GM12801 (cell line): ENCODE measurements at regions not wholly inside any gene's neighbourhood (a gene's known extent, or its start where the extent isn't known, plus 50 kb on each side); places are given as distances from the start of the nearest gene placed in this dataset.

Source experiments
- TF ChIP-seq, protein P1 (sequence below): IDR thresholded peaks from one replicate; pipeline ENCODE4 v1.5.1; 2011; ENCODE audit warnings: control low read depth; ENCODE audit not compliant: insufficient read length; ENCODE audit errors: extremely low read depth

DNA sequence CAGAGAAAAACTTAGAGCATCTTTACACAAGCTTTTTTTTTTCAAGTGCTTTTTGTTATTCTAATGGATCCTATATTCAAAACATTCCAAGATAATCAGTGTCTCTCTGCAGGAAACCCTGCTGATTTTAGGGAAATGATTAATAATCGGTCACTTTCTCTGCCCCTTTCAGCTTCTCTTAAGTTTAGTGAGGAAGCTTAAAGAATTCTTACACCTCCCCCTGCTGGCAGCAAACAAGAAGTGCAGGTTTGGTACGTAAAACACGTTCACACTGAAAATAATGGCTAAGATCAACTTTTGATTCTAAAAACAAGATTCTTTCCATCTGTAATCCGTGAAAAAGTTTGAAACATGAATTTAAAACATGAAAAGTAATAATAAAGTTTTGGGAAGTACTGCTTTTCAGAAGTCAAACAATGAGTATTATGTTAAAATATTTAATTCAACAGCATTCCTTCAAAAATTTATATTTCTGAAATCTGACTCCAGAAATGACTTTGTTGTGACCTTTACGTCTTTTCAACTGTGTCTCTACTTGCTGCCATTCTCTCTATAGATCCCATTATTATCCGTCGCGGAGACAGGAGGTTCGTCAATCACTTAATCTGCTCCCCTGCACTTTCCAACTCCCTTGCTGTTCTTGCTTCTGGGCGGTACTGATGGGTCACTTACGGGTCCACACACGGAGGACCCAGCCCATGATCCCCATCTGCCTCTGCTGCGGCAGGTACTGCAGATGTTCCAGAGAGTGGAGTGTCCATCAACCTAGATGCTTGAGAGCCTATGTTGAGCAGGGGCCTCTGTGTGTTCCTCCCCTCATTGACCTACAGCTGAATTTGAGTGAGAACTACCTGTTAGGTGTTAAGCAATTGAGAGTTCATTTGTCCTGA lies 203.1 kb upstream of the EDNRB start:
- TF ChIP-seq, protein P1, sequence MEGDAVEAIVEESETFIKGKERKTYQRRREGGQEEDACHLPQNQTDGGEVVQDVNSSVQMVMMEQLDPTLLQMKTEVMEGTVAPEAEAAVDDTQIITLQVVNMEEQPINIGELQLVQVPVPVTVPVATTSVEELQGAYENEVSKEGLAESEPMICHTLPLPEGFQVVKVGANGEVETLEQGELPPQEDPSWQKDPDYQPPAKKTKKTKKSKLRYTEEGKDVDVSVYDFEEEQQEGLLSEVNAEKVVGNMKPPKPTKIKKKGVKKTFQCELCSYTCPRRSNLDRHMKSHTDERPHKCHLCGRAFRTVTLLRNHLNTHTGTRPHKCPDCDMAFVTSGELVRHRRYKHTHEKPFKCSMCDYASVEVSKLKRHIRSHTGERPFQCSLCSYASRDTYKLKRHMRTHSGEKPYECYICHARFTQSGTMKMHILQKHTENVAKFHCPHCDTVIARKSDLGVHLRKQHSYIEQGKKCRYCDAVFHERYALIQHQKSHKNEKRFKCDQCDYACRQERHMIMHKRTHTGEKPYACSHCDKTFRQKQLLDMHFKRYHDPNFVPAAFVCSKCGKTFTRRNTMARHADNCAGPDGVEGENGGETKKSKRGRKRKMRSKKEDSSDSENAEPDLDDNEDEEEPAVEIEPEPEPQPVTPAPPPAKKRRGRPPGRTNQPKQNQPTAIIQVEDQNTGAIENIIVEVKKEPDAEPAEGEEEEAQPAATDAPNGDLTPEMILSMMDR, result peak; percentile 27

DNA sequence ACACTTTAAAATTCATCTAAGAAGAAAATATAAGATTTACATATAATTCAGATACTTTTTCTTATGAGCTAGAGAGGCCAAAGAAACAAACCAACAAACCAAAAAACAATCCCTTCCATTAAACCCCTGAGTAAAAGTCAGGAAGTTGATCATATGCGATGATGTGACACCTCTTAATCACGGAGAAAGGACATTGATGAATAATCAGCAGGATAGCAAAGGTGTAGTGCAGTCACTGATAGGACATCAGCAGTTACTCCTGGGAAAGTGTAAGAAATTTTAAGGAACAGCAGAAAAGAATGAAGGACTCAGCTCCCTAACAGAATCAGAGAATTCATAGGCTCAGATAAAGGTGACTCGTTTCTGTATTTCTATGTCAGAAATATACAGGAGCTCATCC lies 202.4 kb upstream of the EDNRB start:
- TF ChIP-seq, protein P1, result no peak

DNA sequence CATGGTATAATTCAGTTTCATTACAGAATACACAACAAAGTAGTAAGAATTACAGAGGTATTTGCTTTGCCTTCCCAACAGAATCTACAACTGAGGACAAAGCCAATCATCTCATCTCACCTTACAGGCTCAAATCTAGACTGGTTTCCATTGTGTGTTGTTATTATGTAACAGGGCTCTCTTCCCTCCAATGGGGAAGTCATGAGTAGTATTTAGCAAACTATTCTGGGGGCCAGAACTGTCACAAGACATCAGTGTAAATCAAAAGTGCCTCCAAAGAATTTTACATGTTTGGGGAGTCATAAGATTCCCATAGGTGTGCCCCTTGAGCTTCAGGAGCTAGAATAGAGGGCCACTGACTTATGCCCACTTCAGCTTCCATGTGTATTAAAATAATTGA lies 187.0 kb upstream of the EDNRB start:
- TF ChIP-seq, protein P1, result no peak

DNA sequence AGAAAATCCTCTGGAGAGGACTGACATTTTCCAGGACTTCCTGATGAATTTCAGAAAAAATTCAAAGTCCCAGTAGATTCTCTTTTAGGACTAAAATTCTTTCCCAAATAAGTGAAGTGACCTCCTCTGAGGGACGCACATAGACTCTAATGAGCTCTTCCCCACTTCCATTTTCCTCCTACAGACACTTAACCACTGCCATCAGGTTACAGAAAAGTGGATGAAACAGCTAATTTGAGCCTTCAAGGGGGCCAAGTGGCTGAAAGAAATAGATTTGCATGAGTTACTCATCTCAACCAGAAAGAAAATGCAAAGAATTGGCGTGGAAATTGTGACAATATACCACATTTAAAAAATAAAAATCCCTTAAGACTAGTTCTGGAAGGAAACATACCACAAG lies 185.3 kb upstream of the EDNRB start:
- TF ChIP-seq, protein P1, result no peak

DNA sequence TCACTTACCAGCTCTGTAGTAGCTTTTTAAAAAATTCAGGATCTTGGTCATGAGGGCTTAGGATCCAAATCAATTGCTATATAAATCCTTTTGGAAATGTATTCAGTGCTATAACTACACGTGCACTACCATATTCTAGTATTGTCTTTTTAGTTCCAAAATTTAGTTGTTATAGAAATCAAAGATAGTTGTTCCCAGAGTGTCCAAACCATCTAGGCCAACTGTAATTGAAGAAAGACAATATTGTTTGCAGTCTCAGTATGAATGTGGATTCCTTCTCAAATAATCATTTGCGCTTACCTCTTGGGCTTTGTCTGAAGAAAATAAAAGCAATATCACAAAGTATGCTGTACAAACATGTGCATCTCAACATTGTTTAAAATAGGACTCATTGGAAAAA lies 184.1 kb upstream of the EDNRB start:
- TF ChIP-seq, protein P1, result no peak

DNA sequence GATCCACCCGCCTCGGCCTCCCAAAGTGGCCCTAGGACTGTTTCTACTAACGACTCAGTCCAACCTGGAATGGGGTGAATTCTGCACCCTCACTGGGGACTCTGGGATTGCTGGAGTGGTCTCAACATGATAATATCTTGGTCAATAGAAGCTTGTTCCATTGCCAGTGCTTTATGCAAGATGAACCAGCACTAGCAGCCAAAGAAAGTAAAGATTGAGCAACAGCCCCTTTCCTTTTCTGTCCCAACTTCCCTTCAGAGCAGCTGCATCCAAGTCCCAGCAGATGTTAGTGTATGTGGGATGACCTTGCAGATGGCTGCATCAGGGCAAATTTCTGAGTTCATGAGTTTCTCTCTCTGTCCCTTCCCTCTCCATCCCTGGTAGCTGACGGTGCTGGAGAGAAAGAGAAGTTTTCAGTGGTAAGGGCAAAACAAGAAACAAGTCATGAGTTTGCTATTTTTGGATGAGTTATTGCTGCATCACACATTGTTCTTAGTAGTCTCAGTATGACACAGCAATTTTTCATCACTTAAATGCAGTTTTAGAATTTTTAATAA lies 183.6 kb upstream of the EDNRB start:
- TF ChIP-seq, protein P1, result no peak

DNA sequence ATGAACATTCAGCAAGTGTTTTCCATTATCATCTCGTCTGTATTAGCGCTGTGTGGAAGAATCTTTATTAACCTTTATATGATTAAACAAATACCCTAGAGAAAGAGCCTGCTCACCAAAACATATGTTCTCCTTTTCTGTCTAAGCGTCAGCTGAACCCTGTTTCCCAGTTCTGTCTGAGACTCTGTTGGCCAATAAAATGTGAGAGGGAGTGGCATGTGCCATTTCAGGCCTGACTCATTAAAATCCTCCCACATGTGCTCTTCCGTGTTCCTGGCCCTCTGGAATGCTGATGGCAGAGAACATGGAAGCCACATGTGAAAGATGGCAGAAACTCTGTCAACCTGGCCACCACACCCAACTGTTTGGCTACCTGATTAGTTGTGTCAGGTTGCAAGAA lies 181.9 kb upstream of the EDNRB start:
- TF ChIP-seq, protein P1, result no peak
